T-helper 2 cell treated with Interferon-gamma antibody and Interleukin-4, amounts not matched to agents 5 μg/mL and 100 μg/mL, for 36 hours (primary cell): ENCODE measurements at regions not wholly inside any gene's neighbourhood (a gene's known extent, or its start where the extent isn't known, plus 50 kb on each side); places are given as distances from the start of the nearest gene placed in this dataset.

Source experiments
- DNase-seq: peaks from one replicate; pipeline ENCODE4 v3.0.0; 2021; ENCODE audit warnings: low spot score
- H3K27ac Mint-ChIP-seq: one replicate; pipeline ENCODE4 v1.8.0; 2021; ENCODE audit warnings: mild to moderate bottlenecking, mixed read lengths
- H3K27me3 Mint-ChIP-seq: one replicate; pipeline ENCODE4 v1.8.0; 2021; ENCODE audit warnings: low read depth, mixed read lengths
- H3K36me3 Mint-ChIP-seq: one replicate; pipeline ENCODE4 v1.8.0; 2021; ENCODE audit warnings: low read depth, mixed read lengths
- H3K4me1 Mint-ChIP-seq: one replicate; pipeline ENCODE4 v1.8.0; 2021; ENCODE audit warnings: low read depth, mixed read lengths
- H3K4me3 Mint-ChIP-seq: one replicate; pipeline ENCODE4 v1.8.0; 2022; ENCODE audit warnings: mild to moderate bottlenecking, moderate library complexity, mixed read lengths
- H3K9me3 Mint-ChIP-seq: one replicate; pipeline ENCODE4 v1.8.0; 2021; ENCODE audit warnings: mixed read lengths

- H3K36me3 Mint-ChIP-seq: no peaks in the 10 kb centered on the region
- H3K27me3 Mint-ChIP-seq: no peaks in the 10 kb centered on the region
- peaks cover under 1% of the 10 kb centered on the region for H3K9me3 Mint-ChIP-seq
- no peak overlapping the region for H3K4me3 Mint-ChIP-seq
- no peaks in the 10 kb centered on the region for H3K4me1 Mint-ChIP-seq
- DNase-seq: no peak
- no peak overlapping the region for H3K27ac Mint-ChIP-seq
Observed at GRCh38 chr2:22812065-22812680, 572.8 kb upstream of the KLHL29 start.

GRCh38 chr2:22817197-22817596, 567.8 kb upstream of the KLHL29 start:
- Mint-ChIP-seq H3K36me3 (no peaks in the 10 kb centered on the region), H3K27ac (no peak overlapping the region), H3K27me3 (no peaks in the 10 kb centered on the region), H3K4me1 (no peaks in the 10 kb centered on the region), H3K4me3 (no peak overlapping the region), H3K9me3 (no peaks in the 10 kb centered on the region)
- DNase-seq: no peak

GRCh38 chr2:22821458-22821857, 563.5 kb upstream of the KLHL29 start:
- H3K27ac Mint-ChIP-seq: no peak overlapping the region
- H3K4me1 Mint-ChIP-seq: no peaks in the 10 kb centered on the region
- H3K27me3 Mint-ChIP-seq: no peaks in the 10 kb centered on the region
- DNase-seq: no peak
- no peaks in the 10 kb centered on the region for H3K36me3 Mint-ChIP-seq
- H3K4me3 Mint-ChIP-seq: no peak overlapping the region
- no peaks in the 10 kb centered on the region for H3K9me3 Mint-ChIP-seq

GRCh38 chr2:22822835-22823234, 562.1 kb upstream of the KLHL29 start:
- H3K36me3 Mint-ChIP-seq: no peaks in the 10 kb centered on the region
- no peak overlapping the region for H3K4me3 Mint-ChIP-seq
- H3K9me3 Mint-ChIP-seq: no peaks in the 10 kb centered on the region
- H3K27me3 Mint-ChIP-seq: no peaks in the 10 kb centered on the region
- H3K4me1 Mint-ChIP-seq: no peaks in the 10 kb centered on the region
- H3K27ac Mint-ChIP-seq: no peak overlapping the region
- DNase-seq: no peak

DNA sequence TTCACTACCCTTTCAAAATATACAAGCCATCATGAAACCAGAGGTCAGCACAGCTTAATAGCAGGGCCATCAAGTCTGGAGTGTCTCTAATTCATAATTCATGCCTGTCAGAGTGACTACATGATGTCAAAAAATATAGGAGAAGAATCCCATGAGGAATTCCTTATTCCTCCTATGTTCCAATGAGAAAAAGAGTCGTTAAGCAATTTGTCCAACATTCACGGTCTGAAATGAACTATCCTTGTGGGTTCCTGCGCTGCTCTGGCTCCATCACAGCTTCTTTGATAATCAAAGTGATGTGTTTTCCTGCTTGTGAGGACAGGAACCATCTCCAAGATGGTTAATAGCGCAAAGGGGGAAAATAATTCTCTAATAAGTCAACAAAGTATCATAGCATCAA, 560.4 kb upstream of the KLHL29 start:
- peaks cover 5% of the 10 kb centered on the region for H3K9me3 Mint-ChIP-seq
- H3K27ac Mint-ChIP-seq: no peak overlapping the region
- no peaks in the 10 kb centered on the region for H3K27me3 Mint-ChIP-seq
- no peaks in the 10 kb centered on the region for H3K36me3 Mint-ChIP-seq
- no peak overlapping the region for H3K4me3 Mint-ChIP-seq
- no peak for DNase-seq
- H3K4me1 Mint-ChIP-seq: no peaks in the 10 kb centered on the region

DNA sequence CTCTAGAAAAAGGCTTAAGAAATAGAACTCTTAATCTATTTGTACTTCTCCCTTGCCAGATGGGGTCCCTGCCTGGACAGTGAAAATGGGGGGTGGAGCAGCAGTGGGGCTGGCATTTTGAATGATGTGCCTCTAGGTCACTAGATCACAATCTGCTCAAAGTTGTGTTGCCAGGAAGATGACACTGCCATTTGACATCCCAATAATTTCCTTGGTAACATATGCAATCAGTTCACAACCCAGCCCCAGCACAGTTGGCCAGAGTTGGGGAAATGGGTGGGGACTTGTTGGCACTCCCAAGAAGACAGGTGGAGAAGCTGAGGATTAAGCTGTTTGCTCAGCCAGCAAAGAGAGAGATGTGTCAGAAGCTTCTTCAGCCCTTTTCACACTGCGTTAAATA, 558.3 kb upstream of the KLHL29 start:
- no peak overlapping the region for H3K4me3 Mint-ChIP-seq

GRCh38 chr2:22829791-22830190, 555.2 kb upstream of the KLHL29 start:
- H3K27me3 Mint-ChIP-seq: no peaks in the 10 kb centered on the region
- H3K9me3 Mint-ChIP-seq: peaks cover 5% of the 10 kb centered on the region
- H3K4me3 Mint-ChIP-seq: no peak overlapping the region
- DNase-seq: no peak
- no peaks in the 10 kb centered on the region for H3K4me1 Mint-ChIP-seq
- no peak overlapping the region for H3K27ac Mint-ChIP-seq
- H3K36me3 Mint-ChIP-seq: no peaks in the 10 kb centered on the region

More for the DNA sequence above, 558.3 kb upstream of the KLHL29 start:
- H3K36me3 Mint-ChIP-seq: no peaks in the 10 kb centered on the region
- H3K27me3 Mint-ChIP-seq: no peaks in the 10 kb centered on the region
- no peak overlapping the region for H3K27ac Mint-ChIP-seq
- H3K9me3 Mint-ChIP-seq: peaks cover 5% of the 10 kb centered on the region
- no peak for DNase-seq
- no peaks in the 10 kb centered on the region for H3K4me1 Mint-ChIP-seq

DNA sequence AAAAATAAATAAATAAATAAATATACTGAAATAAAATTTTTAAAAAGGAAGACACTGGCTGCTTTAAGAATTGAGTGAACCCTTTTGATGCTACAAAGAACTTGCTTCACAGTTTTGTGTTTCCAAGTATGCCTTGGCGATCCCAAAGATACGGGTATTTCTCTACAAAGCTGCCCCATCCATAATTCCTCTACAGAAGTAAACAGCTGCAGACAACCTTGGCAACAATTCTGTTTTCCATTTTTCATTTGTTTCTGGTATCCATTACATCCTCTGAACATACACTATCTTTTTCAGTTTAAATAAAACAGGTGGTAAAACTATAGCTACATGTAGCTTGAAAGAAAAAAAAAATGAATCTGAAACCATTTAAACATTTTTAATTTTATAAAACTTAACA, 552.8 kb upstream of the KLHL29 start:
- H3K36me3 Mint-ChIP-seq: no peaks in the 10 kb centered on the region
- H3K27ac Mint-ChIP-seq: no peak overlapping the region
- no peaks in the 10 kb centered on the region for H3K27me3 Mint-ChIP-seq
- H3K9me3 Mint-ChIP-seq: peaks cover 5% of the 10 kb centered on the region
- no peak overlapping the region for H3K4me3 Mint-ChIP-seq
- H3K4me1 Mint-ChIP-seq: no peaks in the 10 kb centered on the region
- DNase-seq: no peak

- H3K9me3 Mint-ChIP-seq: no peaks in the 10 kb centered on the region
- no peak overlapping the region for H3K27ac Mint-ChIP-seq
- H3K4me3 Mint-ChIP-seq: no peak overlapping the region
- H3K27me3 Mint-ChIP-seq: no peaks in the 10 kb centered on the region
- H3K36me3 Mint-ChIP-seq: no peaks in the 10 kb centered on the region
- no peaks in the 10 kb centered on the region for H3K4me1 Mint-ChIP-seq
- DNase-seq: no peak
Observed at GRCh38 chr2:22838461-22838860, 546.5 kb upstream of the KLHL29 start.

- no peaks in the 10 kb centered on the region for H3K9me3 Mint-ChIP-seq
- H3K36me3 Mint-ChIP-seq: no peaks in the 10 kb centered on the region
- no peak for DNase-seq
- H3K27ac Mint-ChIP-seq: no peak overlapping the region
- no peaks in the 10 kb centered on the region for H3K27me3 Mint-ChIP-seq
- H3K4me3 Mint-ChIP-seq: no peak overlapping the region
- H3K4me1 Mint-ChIP-seq: no peaks in the 10 kb centered on the region
Observed at GRCh38 chr2:22842205-22842869, 542.6 kb upstream of the KLHL29 start.

- H3K36me3 Mint-ChIP-seq: no peaks in the 10 kb centered on the region
- no peak for DNase-seq
- no peaks in the 10 kb centered on the region for H3K4me1 Mint-ChIP-seq
- H3K4me3 Mint-ChIP-seq: no peak overlapping the region
- no peak overlapping the region for H3K27ac Mint-ChIP-seq
- H3K9me3 Mint-ChIP-seq: no peaks in the 10 kb centered on the region
- no peaks in the 10 kb centered on the region for H3K27me3 Mint-ChIP-seq
Observed at GRCh38 chr2:22843919-22844537, 541.0 kb upstream of the KLHL29 start.

DNA sequence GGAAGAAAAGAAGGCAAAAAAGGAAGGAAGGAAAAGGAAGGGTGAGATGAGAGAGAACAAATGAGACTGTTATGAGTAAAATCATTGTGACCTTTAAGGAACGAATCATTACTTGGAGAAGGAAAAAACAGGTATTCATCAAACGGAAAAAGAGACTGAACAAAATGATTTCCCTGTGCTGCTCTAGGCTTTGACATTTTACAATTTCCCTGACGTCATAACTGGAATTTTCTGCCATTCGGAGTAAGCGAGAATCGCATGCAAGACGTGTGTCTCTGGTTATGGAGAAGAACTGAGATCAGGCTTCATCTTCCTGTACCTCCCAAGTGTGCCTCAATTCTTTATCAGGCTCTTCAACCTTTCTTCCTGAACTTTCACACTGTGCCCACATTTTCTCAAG, 534.7 kb upstream of the KLHL29 start:
- no peaks in the 10 kb centered on the region for H3K36me3 Mint-ChIP-seq
- no peaks in the 10 kb centered on the region for H3K4me1 Mint-ChIP-seq
- no peak overlapping the region for H3K4me3 Mint-ChIP-seq

GRCh38 chr2:22854588-22854987, 530.4 kb upstream of the KLHL29 start:
- DNase-seq: no peak
- no peaks in the 10 kb centered on the region for H3K9me3 Mint-ChIP-seq
- H3K27me3 Mint-ChIP-seq: no peaks in the 10 kb centered on the region
- no peaks in the 10 kb centered on the region for H3K36me3 Mint-ChIP-seq
- no peak overlapping the region for H3K4me3 Mint-ChIP-seq
- H3K4me1 Mint-ChIP-seq: no peaks in the 10 kb centered on the region
- H3K27ac Mint-ChIP-seq: no peak overlapping the region

More for the DNA sequence above, 534.7 kb upstream of the KLHL29 start:
- Mint-ChIP-seq H3K27me3 (no peaks in the 10 kb centered on the region), H3K27ac (no peak overlapping the region), H3K9me3 (no peaks in the 10 kb centered on the region)
- DNase-seq: no peak

DNA sequence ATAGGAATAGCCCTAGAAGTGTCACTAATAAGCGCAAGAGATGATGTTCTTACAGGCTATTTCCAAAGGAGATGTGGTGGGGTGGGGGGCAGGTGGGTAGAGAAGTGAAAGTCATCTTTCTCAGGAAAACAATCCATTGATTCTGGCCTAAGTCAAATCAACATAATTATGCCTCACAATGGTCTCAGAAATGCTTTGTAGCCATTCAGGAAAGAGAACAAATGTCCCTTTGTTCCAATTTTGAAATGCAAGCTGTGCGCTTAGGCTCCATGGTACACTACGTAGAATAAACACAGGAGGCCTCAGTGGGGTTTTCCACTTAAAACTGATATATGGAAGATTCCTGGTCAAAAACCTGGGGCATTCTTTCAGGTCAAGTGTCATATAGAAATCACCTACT, 529.9 kb upstream of the KLHL29 start:
- no peaks in the 10 kb centered on the region for H3K4me1 Mint-ChIP-seq
- no peaks in the 10 kb centered on the region for H3K36me3 Mint-ChIP-seq

More for the DNA sequence above, 529.9 kb upstream of the KLHL29 start:
- no peak overlapping the region for H3K4me3 Mint-ChIP-seq
- no peak for DNase-seq
- H3K27me3 Mint-ChIP-seq: no peaks in the 10 kb centered on the region
- H3K9me3 Mint-ChIP-seq: no peaks in the 10 kb centered on the region
- H3K27ac Mint-ChIP-seq: no peak overlapping the region
